NCI-H2029 (cell line): ENCODE measurements at regions not wholly inside any gene's neighbourhood (a gene's known extent, or its start where the extent isn't known, plus 50 kb on each side); places are given as distances from the start of the nearest gene placed in this dataset.

Experiments
- DNase-seq: peaks from one replicate; lab custom pipeline; 2025; lab: John Stamatoyannopoulos, UW

DNA sequence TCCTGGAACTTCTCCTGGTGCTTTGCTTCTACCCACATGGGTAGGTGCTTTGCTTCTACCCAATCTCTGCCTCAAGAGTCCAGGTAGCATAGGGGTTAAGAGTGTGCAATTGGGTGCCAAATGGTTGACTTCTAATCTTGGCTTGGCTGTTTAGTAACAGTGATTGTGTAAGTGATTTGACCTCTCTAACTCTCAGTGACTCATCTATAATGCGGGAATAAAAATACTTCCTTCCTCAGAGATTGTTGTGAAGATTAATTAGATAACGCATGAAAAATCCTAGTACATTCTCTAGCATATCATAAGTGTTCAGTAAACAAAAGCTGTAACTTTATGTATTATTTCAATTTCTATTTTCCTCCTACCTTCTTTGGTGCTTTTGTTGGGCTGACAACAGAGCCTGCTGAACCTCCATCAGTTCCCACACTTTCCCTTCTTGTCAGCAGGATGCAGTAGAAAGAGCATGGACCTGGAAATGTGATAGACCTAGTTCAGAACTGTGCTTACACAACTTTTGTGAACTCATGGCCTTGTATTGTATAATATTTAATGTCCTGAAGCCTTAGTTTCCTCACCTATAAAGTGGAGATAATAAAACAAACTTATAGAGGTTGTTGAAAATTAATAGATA, 72.9 kb upstream of the SMIM36 start:
- no peak for DNase-seq

DNA sequence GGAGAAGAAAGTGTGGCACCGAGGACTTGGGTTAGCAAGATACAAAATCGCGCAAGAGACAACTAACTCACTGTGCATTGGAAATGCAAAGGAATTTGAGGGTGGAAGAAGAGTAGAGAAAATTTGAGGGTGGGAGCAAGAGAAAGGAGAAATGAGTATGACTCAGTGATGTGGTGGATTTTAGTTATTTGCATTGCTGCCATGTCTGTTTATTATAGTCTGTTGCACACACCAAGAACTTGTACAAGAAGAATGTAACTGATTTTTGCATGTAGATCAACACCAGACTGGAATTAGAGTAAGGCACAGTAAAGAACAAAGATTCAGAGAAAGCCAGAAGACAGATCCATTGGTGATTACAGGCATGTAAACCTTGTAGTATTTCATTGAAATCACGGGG, 71.6 kb upstream of the SMIM36 start:
- no peak for DNase-seq

DNA sequence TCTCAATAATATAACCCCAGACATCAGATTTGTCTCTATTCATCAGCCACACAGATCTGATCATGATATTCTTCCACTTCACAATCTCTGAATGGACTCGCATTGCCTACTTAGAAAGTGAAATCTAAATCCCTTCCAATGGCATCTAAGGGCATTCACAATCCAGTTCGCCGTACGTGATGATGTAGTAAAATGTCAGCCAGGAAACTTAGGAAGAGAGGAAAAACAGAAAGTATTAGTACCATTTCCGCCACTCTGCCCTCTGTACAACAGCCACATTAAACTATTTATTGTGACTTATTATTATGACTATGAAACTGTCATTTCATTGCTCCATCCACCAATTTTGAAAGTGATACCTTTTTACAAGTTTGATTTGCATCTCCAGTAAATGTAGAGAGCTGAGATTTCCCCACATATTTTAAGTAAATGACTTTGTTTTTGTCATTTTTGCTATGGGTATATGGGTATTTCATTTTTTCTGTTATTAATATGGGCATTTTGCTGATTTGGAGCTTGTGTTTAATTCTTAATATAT, 69.4 kb upstream of the SMIM36 start:
- DNase-seq, result no peak

DNA sequence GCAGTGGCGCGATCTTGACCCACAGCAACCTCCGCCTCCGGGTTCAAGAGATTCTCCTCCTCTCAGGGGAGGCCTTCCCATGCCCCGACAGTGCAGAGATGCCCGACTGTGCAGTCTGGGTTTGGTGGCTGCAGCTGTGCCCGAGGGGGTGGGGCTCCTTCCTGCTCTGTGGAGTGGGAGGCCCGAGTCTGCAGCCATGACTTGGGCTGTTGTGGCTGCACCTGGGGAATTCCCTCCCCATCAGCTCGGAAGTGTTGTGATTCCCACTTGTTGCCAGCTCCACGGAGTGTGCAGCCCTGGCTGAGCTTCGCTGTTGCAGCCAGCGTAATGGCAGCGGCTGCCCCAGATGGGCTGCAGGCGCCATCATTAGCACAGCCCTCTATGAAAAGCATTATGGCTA, 66.4 kb upstream of the SMIM36 start:
- no peak for DNase-seq

DNA sequence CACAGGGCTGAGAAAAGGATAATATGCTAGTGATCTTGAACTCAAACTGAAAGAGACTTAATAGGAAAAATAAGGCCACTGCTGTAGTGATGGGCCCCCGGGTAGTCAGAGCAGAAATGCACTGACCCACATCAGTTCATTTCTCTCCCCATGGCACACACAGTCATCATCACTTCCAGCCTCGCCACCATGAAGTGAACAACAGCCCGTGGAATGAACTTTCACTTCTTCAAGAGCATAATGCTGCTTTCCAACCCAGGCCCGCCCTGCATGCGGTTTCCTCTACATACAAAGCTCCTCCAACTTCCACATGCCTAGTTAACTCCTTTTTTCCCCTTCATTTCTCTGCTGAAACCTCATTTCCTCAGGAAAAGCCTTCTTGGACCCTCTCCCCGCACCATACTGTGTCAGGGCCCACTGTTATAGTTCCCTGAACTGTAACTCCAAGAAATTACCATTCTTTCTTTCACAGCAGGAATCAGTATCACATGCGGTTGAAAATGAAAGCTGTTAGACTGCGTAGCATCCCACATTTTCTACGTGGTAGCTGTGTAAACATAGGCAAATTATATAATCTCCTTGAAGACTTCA, 65.8 kb upstream of the SMIM36 start:
- DNase-seq, result no peak

DNA sequence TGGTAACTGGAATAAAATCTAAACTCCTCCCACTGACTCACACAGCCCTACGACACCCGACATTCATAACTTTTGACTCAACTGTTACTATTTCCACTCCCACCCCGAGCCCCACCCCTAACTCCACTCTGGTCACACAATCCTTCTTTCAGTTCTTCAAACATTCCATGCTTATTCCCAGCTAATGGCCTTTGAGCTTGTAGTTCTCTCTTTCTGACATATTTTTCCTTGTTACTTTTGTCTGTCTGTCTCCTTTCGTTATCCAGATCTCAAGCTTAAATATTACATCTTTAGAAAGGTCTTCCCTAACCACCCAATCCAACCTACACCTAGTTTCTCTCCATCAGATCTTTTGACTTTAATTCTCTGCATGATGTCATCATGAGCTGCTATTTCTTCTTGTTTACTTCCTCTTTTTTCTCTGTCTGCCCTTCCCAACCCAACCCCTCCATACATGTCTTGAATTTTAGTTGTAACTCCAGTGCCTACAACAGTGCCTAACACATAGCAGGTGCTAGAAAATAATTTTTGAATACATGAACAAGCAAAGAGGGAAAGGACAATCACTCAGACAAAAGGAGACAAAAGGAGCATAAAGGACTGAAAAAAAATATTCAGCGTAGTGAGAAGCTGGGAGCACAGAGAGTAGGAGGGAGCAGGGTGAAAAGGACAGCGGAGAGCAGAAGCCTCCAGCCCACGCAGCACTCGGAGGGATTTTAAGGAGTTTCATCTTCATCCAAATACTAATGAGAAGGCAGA, 65.2 kb upstream of the SMIM36 start:
- no peak for DNase-seq

DNA sequence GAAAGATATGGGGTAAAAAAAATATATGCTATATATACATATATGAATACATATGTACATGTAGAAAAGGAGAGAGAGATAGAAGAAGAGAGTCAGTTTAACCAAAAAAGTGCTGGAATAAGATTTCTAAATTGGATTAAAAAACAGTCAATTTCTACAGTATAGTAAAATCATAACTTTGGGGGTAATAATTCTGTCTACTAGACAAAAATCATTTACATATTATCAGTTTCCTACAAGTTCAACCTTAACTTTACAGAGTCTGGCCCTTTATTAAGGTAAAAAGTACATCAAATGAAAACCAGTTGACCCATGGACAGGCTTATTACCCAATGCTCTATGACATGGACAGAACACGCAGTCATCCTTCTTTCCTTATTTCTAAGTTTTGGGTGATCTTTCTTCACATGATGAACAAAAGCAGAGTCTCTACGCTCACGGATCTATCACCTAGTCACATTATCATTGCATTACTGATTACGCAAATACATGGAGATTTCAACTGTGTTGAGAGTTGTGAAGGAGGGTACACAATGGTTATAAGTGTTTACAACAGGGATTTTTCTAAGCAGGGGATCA, 63.9 kb upstream of the SMIM36 start:
- no peak for DNase-seq

DNA sequence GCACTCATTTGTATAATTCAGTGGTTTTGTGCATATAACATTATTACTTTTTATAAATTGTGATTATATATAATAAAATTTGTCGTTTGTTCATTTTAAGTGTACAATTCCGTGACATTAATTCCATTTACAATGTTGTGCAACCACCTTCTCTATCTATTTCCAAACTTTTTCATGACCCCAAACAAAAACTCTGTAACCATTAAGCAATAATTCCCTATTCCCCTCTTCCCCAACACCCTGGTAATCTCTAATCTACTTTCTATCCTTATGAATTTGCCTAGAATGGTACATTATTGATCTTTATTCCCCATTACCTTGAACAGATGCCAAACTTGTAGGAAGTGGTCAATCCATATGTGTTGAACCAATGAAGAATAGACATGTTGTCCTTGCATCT, 61.3 kb upstream of the SMIM36 start:
- no peak for DNase-seq

DNA sequence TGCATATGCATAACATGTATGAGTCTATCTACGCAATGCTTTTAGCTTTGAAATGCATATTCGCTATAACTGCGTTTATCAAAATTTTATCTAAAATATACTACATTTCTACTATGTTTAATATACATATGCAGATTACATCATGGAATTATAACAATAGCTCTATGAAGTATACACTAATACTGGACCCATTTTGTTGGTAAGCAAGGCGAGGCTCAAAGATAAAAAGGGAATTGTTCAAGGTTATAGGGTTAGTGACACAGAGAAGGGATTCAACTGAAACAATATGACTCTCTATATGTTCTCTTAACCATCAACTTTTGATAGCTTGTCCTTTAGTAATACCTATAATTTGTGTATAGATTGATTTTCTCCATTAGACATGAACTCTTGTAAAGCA, 60.9 kb upstream of the SMIM36 start:
- no peak for DNase-seq

DNA sequence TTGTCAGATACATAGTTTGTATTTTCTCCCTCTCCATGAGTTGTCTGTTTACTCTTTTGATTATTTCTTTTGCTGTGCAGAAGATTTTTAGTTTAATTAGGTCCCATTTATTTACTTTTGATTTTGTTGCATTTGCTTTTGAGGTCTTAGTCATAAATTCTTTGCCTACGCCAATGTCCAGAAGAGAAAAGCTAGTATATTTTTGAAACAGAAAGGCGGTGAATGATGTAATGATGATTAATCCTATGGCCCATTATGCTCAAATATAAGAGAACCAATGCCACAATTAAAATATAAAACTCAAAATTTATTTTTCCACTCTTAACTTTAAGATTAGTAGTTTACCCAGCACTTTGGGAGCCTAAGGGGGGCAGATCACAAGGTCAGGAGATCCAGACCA, 59.8 kb upstream of the SMIM36 start:
- no peak for DNase-seq

DNA sequence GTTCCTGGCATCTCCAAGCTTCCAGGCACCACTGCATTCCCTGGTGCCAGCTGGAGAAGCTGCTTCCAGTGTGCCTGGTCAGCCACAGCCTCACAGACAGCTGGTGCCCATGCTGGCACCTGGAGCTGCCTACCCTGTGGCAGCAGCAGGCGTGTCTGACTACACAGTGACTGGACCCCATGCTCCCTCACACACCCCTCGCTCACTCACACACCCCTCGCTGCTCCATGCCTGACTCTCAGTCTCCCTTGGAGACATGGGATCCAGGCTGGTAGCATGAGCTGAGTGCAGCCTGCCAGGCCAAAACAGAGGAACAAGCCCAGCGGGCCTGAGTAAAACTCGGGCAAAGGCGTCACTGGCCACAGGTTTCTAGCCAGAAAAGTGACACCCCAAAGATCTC, 59.1 kb upstream of the SMIM36 start:
- no peak for DNase-seq

DNA sequence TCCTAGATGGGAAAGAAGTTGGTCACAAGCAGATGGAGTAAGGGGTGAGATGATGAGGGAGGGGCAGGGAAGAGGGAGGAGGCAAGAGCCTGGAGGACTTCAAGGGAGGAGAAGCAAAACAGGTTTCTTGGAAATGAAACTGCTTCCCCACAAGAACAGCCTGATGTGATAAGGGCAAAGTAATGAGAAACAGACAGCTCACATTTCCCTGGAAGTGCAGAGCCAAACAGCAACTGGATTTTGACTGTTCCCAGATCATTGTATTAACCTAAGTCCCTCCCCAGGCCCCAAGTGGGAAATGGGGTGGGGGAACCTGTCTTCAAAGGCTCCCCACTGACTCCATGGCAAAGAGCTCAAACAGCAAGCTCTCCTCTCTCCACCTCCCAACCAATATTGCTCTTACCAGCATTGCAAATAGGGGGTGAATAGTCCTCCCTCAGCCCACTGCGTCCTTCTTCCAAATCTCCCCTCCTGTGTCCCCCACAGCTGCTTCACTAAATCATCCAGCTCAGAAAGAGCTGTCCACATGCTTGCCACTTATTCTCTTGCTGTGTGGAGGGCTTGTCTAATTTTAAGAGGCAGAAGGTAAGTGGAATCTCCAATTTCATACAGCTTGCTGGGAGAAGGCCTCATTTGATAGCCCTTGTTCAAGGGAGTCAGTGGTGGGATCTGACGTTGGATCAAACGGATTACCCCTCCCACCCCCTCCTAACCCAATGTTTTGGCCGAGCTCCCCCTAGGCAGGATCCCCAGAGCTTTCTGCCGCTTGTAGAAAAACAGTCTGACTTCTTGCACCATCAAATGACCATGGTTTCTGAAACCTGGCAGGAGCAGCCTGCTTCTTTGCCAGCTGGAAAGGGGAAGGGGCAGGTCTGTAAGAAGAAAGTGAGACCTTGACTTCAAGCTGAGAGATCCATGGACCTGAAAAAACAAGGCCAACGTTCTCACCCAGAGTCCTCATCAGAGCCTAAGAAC, 56.3 kb upstream of the SMIM36 start:
- DNase-seq, result no peak

DNA sequence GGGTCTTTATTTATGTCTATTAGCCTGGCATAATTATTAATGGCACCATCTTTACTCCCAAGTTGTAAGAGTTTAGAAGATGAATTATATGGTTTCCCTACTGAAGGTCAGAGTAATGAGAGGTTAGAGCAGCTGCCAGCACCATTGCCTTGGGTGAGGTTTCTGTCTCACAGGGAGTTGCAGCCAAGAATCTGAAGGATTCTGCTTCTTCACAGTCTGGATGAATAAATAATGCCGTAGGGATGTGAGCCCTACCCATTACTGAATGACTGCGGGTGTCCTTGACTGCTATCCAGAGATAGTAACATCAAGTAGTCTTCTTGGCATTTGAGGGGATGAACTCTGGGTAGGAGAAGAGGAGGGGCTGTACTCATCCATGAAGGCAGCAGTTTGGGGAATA, 52.8 kb upstream of the SMIM36 start:
- DNase-seq, result no peak

DNA sequence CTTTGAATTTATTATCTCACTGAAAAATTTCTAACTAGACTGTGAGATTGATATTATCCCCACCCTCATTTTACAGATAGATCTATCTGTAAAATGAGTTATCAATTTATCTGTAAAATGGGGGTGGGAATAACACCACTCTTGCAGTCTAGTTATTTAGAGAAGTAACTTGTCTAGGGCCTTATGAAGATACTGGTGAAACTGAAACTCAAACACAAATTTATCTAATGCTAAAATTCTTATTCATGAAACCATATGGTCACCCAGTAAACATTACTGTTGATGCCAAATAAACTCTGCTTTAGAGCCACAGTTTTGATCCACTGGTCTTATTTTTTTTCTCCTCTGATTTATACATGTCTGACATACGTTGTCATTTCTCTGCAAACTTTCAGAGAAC, 52.1 kb upstream of the SMIM36 start:
- no peak for DNase-seq

DNA sequence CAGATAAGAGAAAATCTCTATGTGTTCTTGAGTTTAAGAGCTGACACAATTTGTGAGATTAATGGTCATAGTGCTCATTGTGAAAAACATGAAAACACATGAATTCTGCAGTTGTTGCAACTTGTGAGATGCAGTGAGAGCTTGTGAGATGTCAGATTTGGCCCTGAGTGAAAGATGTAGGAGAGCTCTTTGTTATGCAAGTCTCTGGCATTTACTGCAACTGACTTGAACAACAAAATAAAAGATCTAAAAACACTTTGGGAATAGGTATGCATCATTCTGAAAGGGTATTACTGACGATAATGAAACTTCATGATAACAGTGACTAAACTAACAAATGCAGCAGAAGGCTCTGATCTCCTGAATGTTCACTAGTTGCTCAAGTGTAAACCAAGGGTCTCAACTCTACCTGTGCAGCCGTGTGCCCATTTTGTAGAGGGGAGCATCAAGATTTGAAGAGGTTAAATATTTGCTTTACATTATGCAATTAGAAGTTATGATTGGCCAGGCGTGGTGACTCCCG, 50.8 kb upstream of the SMIM36 start:
- no peak for DNase-seq

DNA sequence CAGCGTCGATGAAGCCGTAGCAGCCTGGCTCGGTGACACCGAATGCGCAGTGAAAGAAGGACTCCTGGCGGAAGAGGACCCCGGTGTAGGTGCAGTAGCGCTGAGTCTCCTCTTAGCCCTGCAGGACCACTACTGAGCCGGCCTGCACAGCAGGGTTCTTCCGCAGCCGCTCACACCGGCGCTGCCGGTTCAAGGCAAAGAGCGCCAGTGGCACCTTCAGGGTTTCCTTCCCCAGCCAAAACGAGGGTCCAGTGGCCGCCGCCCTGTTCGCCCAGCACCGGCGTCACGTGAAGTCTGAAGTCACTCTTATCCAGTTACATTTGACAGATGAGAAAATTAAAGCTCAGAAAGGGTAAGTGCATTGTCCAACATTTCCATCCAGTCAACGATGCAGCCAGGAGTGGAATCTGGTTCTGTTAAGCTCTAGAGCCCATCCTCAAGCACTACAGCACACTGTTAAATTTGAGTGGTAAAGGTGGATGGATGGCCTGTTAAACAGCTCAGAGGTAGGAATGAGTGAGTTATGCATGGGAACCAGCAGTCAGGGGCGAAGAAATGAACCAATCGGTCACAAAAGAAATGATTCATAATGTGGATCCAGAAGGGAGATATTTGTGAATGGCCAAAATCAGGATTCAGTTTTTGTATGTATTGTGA, 50.2 kb upstream of the SMIM36 start:
- DNase-seq, result peak; percentile 70
